GM21381 (cell line): ENCODE measurements at regions not wholly inside any gene's neighbourhood (a gene's known extent, or its start where the extent isn't known, plus 50 kb on each side); places are given as distances from the start of the nearest gene placed in this dataset.

ENCODE experiments used
- ATAC-seq: cut with Tn5 transposase; IDR thresholded peaks from one replicate; pipeline ENCODE4 v1.9.1; 2021; ENCODE audit warnings: mild to moderate bottlenecking, moderate library complexity; ENCODE audit not compliant: unreplicated experiment

- ATAC-seq, result no peak
These were observed 59.9 kb downstream of the HTR1B start for GRCh38 chr6:77403424-77403823.

- no peak for ATAC-seq
These were observed 62.1 kb downstream of the HTR1B start for GRCh38 chr6:77401231-77401630.

GRCh38 chr6:77397561-77397960, 65.7 kb downstream of the HTR1B start:
- ATAC-seq, result no peak

- no peak for ATAC-seq
These were observed 73.9 kb downstream of the HTR1B start for GRCh38 chr6:77389402-77389801.

GRCh38 chr6:77383026-77383425, 80.3 kb downstream of the HTR1B start:
- ATAC-seq, result no peak

GRCh38 chr6:77373955-77374354, 89.3 kb downstream of the HTR1B start:
- ATAC-seq, result no peak

GRCh38 chr6:77371748-77372147, 91.5 kb downstream of the HTR1B start:
- ATAC-seq, result no peak

- no peak for ATAC-seq
These were observed 94.5 kb downstream of the HTR1B start for GRCh38 chr6:77368660-77369313.

GRCh38 chr6:77366798-77367197, 96.5 kb downstream of the HTR1B start:
- ATAC-seq, result no peak

GRCh38 chr6:77363702-77364101, 99.6 kb downstream of the HTR1B start:
- no peak for ATAC-seq

- ATAC-seq, result no peak
These were observed 101.2 kb downstream of the HTR1B start for GRCh38 chr6:77362055-77362454.

GRCh38 chr6:77361018-77361417, 102.3 kb downstream of the HTR1B start:
- ATAC-seq, result no peak

- ATAC-seq, result no peak
These were observed 106.5 kb downstream of the HTR1B start for GRCh38 chr6:77356821-77357220.

- no peak for ATAC-seq
These were observed 108.7 kb downstream of the HTR1B start for GRCh38 chr6:77354581-77354980.

- ATAC-seq, result no peak
These were observed 110.2 kb downstream of the HTR1B start for GRCh38 chr6:77353129-77353528.

GRCh38 chr6:77341058-77341986, 122.0 kb downstream of the HTR1B start:
- no peak for ATAC-seq

GRCh38 chr6:77340331-77340730, 123.0 kb downstream of the HTR1B start:
- no peak for ATAC-seq

- no peak for ATAC-seq
These were observed 123.4 kb downstream of the HTR1B start for GRCh38 chr6:77339926-77340325.

GRCh38 chr6:77337392-77337791, 125.9 kb downstream of the HTR1B start:
- no peak for ATAC-seq

GRCh38 chr6:77334093-77334492, 129.2 kb downstream of the HTR1B start:
- ATAC-seq, result no peak

GRCh38 chr6:77332915-77333623, 130.2 kb downstream of the HTR1B start:
- no peak for ATAC-seq

GRCh38 chr6:77326711-77327110, 136.6 kb downstream of the HTR1B start:
- no peak for ATAC-seq
